SK-N-SH (cell line): ENCODE measurements at regions not wholly inside any gene's neighbourhood (a gene's known extent, or its start where the extent isn't known, plus 50 kb on each side); places are given as distances from the start of the nearest gene placed in this dataset.
A peak's percentile ranks its signal among the peaks of the same experiment; 100 is the strongest.
"Not testable (repeated sequence)": the region's sequence is repeated elsewhere in the genome, so short reads cannot be mapped to it uniquely, and the experiment has no call there.

Experiments used
- EP300 ChIP-seq, 2 experiments: IDR thresholded peaks; 2 replicates each; pipeline versions ENCODE4 v1.4.0 to v1.6.1; 2012; ENCODE audit warnings: borderline replicate concordance in 1 of 2, low read depth in 1 of 2, low read length in 1 of 2
- SMC3 ChIP-seq: IDR thresholded peaks from 2 replicates; pipeline ENCODE4 v1.6.1; 2012; ENCODE audit warnings: low read depth, low read length, improper control_type of control experiment
- TF ChIP-seq, protein P1 (sequence below): fragments of 200-600 bp; sonication (generic); IDR thresholded peaks from 2 replicates; pipeline ENCODE4 v1.6.1; 2017; ENCODE audit warnings: antibody characterized with exemption, mild to moderate bottlenecking, moderate library complexity
- TF ChIP-seq, protein P2 (sequence below): IDR thresholded peaks from 2 replicates; pipeline ENCODE4 v1.4.0; 2012; ENCODE audit warnings: low read depth

DNA sequence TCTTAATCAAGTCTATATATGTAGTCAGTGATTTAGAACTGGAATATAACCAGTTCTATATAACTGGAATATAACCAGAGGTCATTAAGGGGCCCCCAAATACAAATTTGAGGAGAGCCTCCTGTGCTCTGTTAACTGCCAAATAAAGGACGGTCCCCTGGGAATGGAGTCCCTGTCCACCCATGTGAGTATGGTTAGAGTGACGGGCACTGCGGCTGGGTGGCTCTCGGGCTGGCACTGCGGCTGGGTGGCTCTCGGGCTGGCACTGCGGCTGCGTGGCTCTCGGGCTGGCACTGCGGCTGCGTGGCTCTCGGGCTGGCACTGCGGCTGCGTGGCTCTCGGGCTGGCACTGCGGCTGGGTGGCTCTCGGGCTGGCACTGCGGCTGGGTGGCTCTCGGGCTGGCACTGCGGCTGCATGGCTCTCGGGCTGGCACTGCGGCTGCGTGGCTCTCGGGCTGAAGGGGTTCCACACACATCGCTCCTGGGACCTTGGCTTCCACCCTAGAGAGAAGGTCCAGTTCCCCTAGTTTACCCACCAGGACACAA is 292.8 kb upstream of the RNF32 start:
- TF ChIP-seq SMC3; EP300 (IDR thresholded peaks at IDR 0.05; ENCODE audit: borderline replicate concordance in 1 of 2, low read depth in 1 of 2, low read length in 1 of 2): not testable (repeated sequence)
- TF ChIP-seq, protein P1, sequence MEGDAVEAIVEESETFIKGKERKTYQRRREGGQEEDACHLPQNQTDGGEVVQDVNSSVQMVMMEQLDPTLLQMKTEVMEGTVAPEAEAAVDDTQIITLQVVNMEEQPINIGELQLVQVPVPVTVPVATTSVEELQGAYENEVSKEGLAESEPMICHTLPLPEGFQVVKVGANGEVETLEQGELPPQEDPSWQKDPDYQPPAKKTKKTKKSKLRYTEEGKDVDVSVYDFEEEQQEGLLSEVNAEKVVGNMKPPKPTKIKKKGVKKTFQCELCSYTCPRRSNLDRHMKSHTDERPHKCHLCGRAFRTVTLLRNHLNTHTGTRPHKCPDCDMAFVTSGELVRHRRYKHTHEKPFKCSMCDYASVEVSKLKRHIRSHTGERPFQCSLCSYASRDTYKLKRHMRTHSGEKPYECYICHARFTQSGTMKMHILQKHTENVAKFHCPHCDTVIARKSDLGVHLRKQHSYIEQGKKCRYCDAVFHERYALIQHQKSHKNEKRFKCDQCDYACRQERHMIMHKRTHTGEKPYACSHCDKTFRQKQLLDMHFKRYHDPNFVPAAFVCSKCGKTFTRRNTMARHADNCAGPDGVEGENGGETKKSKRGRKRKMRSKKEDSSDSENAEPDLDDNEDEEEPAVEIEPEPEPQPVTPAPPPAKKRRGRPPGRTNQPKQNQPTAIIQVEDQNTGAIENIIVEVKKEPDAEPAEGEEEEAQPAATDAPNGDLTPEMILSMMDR, result not testable (repeated sequence)
- TF ChIP-seq, protein P2, sequence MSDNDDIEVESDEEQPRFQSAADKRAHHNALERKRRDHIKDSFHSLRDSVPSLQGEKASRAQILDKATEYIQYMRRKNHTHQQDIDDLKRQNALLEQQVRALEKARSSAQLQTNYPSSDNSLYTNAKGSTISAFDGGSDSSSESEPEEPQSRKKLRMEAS, result 0 out of 2 replicates have a peak, but pooled peaks have one; percentile 25
